Activated CD8-positive, alpha-beta T cell treated with anti-CD3 and anti-CD28 coated beads for 36 hours (primary cell): ENCODE measurements at regions not wholly inside any gene's neighbourhood (a gene's known extent, or its start where the extent isn't known, plus 50 kb on each side); places are given as distances from the start of the nearest gene placed in this dataset.

Experiments used
- ATAC-seq: fragments of 200-7000 bp; cut with Tn5 transposase; one replicate; pipeline ENCODE4 v1.10.0; 2021; ENCODE audit warnings: mild to moderate bottlenecking, moderate library complexity
- CTCF ChIA-PET: fragments of 350-600 bp; sonication (Branson Sonifier 250); formaldehyde crosslinking; loops from one replicate; lab custom pipeline; 2021; ENCODE audit warnings: antibody characterized with exemption; lab: Charles Lee
- POLR2A ChIA-PET: fragments of 350-600 bp; sonication (Branson Sonifier 250); formaldehyde crosslinking; loops from one replicate; lab custom pipeline; 2021; ENCODE audit warnings: antibody characterized with exemption; lab: Charles Lee
- DNase-seq: peaks from one replicate; pipeline ENCODE4 v3.0.0-alpha.2; 2020
- H3K27ac Mint-ChIP-seq: one replicate; pipeline ENCODE4 v1.8.0; 2021; ENCODE audit warnings: mild to moderate bottlenecking, mixed read lengths
- H3K27me3 Mint-ChIP-seq: one replicate; pipeline ENCODE4 v1.8.0; 2021; ENCODE audit warnings: mixed read lengths
- H3K36me3 Mint-ChIP-seq: one replicate; pipeline ENCODE4 v1.8.0; 2021; ENCODE audit warnings: low read depth, mixed read lengths
- H3K4me1 Mint-ChIP-seq: one replicate; pipeline ENCODE4 v1.8.0; 2021; ENCODE audit warnings: low read depth, mixed read lengths
- H3K4me3 Mint-ChIP-seq: one replicate; pipeline ENCODE4 v1.8.0; 2021; ENCODE audit warnings: mild to moderate bottlenecking, moderate library complexity, mixed read lengths
- H3K9me3 Mint-ChIP-seq: one replicate; pipeline ENCODE4 v1.8.0; 2021; ENCODE audit warnings: mixed read lengths
- CTCF ChIP-seq: fragments of 200-600 bp; IDR thresholded peaks from one replicate; pipeline ENCODE4 v1.8.0; 2022; ENCODE audit warnings: antibody characterized with exemption, mild to moderate bottlenecking
- intact Hi-C: fragments of 100-400 bp; cut with micrococcal nuclease; formaldehyde crosslinking; loops from one replicate; pipeline ENCODE4 v1.10.0; 2022

GRCh38 chrX:150092549-150092948 is 154.3 kb upstream of the EOLA2 start:
- ATAC-seq (no peak), DNase-seq (no peak)
- Mint-ChIP-seq H3K27me3 (no peaks in the 10 kb centered on the region), H3K4me1 (no peaks in the 10 kb centered on the region), H3K9me3 (no peaks in the 10 kb centered on the region), H3K27ac (no peak overlapping the region), H3K36me3 (no peaks in the 10 kb centered on the region), H3K4me3 (no peak overlapping the region)
- intact Hi-C loops = no loop called here
- ChIA-PET POLR2A (no interaction called here), CTCF (no interaction called here)
- no peak for TF ChIP-seq CTCF

GRCh38 chrX:150094375-150094774 is 156.1 kb upstream of the EOLA2 start:
- Mint-ChIP-seq H3K4me1 (no peaks in the 10 kb centered on the region), H3K36me3 (no peaks in the 10 kb centered on the region), H3K4me3 (no peak overlapping the region), H3K9me3 (no peaks in the 10 kb centered on the region), H3K27ac (no peak overlapping the region), H3K27me3 (no peaks in the 10 kb centered on the region)
- no peak for TF ChIP-seq CTCF
- DNase-seq (no peak), ATAC-seq (no peak)
- POLR2A ChIA-PET = no interaction called here
- intact Hi-C loops = no loop called here
- CTCF ChIA-PET = no interaction called here

- no peak for TF ChIP-seq CTCF
- ChIA-PET CTCF (no interaction called here), POLR2A (interaction anchor here (0.5 kb wide), 1 partner anchor 33 kb away, joined by 3 read pairs; no protein-coding TSS in a partner anchor)
- intact Hi-C loops = no loop called here
- Mint-ChIP-seq H3K4me1 (no peaks in the 10 kb centered on the region), H3K4me3 (no peak overlapping the region), H3K36me3 (no peaks in the 10 kb centered on the region), H3K27ac (no peak overlapping the region), H3K27me3 (no peaks in the 10 kb centered on the region), H3K9me3 (no peaks in the 10 kb centered on the region)
- DNase-seq (no peak), ATAC-seq (no peak)
Measured at GRCh38 chrX:150094996-150095395, 156.7 kb upstream of the EOLA2 start.

GRCh38 chrX:150099316-150099715 is 161.0 kb upstream of the EOLA2 start:
- Mint-ChIP-seq H3K36me3 (no peaks in the 10 kb centered on the region), H3K27ac (no peak overlapping the region), H3K4me1 (no peaks in the 10 kb centered on the region), H3K27me3 (no peaks in the 10 kb centered on the region), H3K4me3 (no peak overlapping the region), H3K9me3 (no peaks in the 10 kb centered on the region)
- POLR2A ChIA-PET = no interaction called here
- TF ChIP-seq CTCF = no peak
- ATAC-seq = no peak
- CTCF ChIA-PET = no interaction called here
- intact Hi-C loops = no loop called here
- DNase-seq = no peak

- ChIA-PET CTCF (no interaction called here), POLR2A (no interaction called here)
- Mint-ChIP-seq H3K27me3 (no peaks in the 10 kb centered on the region), H3K4me3 (no peak overlapping the region), H3K4me1 (no peaks in the 10 kb centered on the region), H3K36me3 (no peaks in the 10 kb centered on the region), H3K27ac (no peak overlapping the region), H3K9me3 (no peaks in the 10 kb centered on the region)
- DNase-seq = no peak
- TF ChIP-seq CTCF = no peak
- intact Hi-C loops = no loop called here
- ATAC-seq = no peak
Measured at GRCh38 chrX:150100261-150100660, 162.0 kb upstream of the EOLA2 start.
